ENCODE measurements at regions not wholly inside any gene's neighbourhood (a gene's known extent, or its start where the extent isn't known, plus 50 kb on each side); places are given as distances from the start of the nearest gene placed in this dataset.
"Not testable (repeated sequence)": the region's sequence is repeated elsewhere in the genome, so short reads cannot be mapped to it uniquely, and the experiment has no call there.

DNA sequence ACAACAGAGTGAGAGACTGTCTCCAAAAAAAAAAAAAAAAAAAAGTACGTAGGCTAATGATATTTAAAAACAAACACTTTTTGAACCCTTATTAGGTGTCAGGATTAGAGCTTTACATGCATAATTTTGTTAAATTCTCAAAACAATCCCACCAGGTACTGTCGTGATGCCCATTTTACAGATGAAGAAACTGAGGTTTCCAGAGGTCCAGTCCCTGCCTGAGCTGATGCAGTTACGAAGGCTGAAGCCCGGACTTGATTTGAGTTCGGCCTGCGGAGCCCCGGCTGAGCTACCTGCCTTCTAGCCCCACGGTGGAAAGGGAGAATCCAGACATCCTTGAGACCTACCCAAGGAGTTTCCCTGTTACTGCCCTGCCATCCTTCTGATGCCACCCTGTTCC is 137.5 kb upstream of the EEF2KMT start:
- DNase-seq (ENCODE audit: low read depth, low spot score): no peak
- no peak overlapping the region for H3K4me3 ChIP-seq (ENCODE audit: low read length)

DNA sequence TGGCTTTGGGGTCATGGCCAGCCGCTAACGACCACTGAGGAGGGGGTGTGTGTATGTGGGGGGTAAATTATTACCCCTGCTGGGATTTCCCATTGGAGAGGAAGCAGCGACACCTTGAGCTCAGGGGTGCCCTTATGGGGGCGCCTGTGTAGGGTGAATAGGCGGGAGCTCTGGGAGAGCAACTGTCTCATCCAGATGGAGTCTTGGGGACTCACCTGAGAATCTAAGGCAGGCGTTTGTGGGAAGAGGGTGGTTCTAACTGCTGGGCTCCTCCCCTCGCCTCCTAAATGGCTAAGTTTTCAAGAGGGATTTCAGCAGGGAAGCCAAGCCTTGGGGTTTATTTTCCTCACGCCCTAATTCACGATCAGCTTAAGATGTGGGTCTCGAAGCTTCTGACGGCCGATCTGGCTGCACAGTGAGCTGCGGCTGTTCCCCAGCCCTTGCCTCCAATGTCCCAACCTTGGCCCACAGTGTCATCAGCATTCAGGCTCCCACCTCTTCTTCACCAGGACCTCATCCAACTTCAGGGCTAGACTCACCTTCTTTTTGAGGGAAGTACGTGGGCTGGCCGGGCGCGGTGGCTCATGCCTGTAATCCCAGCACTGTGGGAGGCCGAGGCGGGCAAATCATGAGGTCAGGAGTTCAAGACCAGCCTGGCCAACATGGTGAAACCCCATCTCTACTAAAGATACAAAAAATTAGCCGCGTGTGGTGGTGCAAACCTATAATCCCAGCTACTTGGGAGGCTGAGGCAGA is 136.9 kb upstream of the EEF2KMT start:
- H3K4me3 ChIP-seq (ENCODE audit: low read length): no peak overlapping the region
- DNase-seq (ENCODE audit: low read depth, low spot score): no peak

DNA sequence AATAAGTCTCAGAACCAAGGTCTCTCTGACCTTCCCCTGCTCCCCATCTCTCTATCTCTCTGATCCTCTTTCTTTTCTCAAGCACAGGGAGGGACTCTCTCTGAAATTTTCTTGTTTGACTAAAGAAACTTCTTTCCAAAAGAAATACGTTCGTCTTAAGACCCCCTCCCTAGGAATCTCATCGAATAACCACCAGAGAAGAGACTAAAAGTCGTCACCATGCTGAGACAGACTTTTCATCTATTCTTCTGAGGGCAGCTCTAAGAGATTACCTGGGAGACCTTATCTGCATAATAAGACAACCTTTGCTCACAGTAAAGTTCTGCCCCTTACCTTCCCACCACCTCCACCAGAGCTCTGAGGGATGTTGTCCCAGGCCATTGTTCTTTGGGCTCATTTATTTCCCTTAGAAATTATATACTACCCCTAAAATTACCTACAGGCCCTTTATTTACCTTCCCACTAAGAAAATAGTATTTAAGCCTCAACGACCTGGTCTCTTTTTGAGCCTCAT is 133.7 kb upstream of the EEF2KMT start:
- DNase-seq (ENCODE audit: low read depth, low spot score): no peak

DNA sequence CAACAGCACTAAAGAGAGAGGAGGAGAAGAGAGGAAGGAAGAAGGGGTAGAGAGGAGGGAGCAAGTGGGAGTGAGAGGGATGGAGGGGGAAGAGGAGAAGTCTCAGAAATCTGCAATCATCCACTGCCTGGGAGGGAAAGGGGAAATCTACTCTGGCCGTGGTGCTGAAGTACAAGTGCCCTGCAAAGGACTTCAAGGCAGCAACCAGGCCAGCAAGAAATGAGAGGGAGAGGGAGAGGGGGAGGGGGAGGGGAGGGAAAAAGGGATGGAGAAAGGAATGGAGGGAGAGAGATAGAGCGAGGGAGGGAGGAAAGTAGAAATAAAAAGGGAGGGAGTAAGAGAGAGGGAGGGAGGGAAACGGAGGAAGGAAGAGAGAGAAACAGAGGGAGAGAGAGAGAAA is 130.8 kb upstream of the EEF2KMT start:
- DNase-seq (ENCODE audit: low read depth, low spot score): no peak
- H3K4me3 ChIP-seq (ENCODE audit: low read length): no peak overlapping the region

More for the DNA sequence above, 133.7 kb upstream of the EEF2KMT start:
- H3K4me3 ChIP-seq (ENCODE audit: low read length): no peak overlapping the region

DNA sequence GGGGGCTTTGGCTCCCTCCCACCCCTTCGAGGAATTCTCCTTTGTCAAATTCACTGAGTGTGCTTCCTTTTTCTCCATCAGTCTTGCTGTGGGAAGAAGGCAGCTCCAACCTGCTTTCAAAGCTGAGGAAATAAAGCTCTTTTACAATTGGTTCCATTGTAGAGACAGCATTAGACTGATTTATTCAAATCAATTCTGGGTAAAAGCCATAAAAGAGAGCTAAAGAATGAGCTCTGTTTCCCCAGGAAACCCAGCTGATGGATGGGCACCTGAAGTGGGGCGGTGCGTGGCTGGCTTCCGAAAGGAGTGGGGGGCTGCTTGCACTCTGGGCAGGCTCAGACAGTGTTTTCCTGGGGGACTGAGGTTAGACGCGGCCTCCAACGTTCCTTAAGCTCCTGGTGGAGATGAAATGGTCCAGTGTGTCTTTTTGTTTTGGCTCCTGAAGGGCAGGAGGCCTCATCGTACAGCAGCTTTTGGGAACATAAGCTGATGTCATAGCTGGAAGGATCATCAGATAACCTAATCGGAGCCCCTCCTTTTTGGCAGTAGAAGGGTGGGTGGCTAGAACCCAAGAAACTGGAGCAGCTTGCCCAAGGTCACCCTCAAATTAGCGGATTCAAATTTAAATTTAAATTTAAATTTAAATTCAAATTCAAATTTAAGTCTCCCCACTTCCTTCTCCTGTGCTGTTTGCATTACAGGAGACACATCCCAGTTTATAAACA is 128.5 kb upstream of the EEF2KMT start:
- no peak for DNase-seq (ENCODE audit: low read depth, low spot score)
- H3K4me3 ChIP-seq (ENCODE audit: low read length): no peak overlapping the region

DNA sequence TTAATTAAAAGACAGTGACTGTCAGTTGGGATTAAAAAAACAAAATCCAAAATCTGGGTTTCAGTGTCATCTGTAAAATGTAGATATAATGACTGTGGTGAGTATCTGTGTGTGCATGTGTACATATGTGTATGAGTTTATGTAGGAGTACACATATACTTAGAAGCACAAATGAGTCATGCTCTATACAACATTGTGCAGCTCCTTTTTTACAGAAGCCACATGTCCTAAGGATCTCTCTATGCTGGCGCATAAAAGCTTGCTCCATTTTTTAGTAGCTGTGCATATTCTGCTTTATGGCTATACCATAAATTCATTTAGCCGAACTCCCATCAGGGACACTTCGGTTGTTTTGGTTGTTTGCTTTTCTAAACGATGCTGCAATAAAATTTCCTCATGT is 125.2 kb upstream of the EEF2KMT start:
- DNase-seq (ENCODE audit: low read depth, low spot score): no peak
- no peak overlapping the region for H3K4me3 ChIP-seq (ENCODE audit: low read length)

DNA sequence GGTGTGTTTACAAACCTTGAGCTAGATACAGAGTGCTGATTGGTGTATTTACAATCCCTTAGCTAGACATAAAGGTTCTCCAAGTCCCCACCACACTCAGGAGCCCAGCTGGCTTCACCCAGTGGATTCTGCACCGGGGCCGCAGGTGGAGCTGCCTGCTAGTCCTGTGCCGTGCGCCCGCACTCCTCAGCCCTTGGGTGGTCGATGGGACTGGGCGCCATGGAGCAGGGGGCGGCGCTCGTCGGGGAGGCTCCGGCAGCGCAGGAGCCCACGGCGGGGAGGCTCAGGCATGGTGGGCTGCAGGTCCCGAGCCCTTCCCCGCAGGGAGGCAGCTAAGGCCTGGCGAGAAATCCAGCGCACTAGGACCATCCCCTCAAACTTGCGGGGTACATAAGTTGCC is 124.2 kb upstream of the EEF2KMT start:
- not testable (repeated sequence) for H3K4me3 ChIP-seq (ENCODE audit: low read length); DNase-seq (ENCODE audit: low read depth, low spot score)

DNA sequence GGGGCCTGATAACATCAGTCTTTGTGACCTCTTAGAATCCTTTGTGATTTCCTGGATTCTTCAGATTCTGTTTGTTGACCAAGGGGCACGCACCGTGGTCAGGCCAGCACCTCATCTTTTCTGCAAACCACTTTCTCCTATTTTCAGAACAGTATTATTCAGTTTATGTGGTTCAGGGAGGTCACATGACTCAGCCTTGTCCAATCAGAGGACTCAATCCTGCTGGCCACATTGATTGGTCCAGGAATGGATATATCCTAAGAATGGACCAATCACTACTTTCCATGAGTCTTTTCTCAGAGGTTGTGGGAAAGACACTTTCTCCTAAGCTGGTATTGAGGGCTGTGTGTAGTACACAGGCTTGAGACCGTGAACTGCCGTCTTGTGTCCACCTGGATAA is 123.1 kb upstream of the EEF2KMT start:
- DNase-seq (ENCODE audit: low read depth, low spot score): no peak

DNA sequence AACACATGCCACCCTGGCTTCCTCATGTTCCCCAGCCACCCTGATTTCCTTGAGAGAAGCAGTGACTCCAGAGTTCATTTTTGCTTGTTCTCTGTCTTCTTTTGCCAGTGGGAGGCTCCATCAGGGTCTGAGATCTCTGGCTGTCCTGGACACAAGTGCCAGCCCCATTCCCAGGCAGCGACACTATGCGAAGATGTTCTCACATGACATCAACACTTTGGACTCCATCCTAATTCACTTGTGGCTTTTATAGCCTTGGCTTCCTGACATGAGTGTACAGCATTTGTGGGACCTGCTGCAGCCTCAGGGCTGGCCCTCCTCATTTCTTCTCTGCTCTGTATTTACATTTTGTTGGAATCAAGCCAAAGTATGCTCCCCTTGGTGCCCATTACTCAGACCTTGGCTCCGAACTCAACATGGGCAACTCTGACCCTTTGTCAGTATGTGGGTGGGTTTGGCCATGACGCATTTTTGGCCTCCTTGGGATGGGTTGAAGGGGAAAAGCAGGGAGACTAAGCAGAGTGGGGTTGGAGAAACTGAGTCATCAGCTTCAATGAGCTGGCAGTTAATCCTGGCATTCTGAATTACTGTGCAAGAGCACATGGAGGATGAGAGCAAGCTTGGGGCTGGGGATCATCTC is 119.0 kb upstream of the EEF2KMT start:
- no peak overlapping the region for H3K4me3 ChIP-seq (ENCODE audit: low read length)
- DNase-seq (ENCODE audit: low read depth, low spot score): no peak

More for the DNA sequence above, 123.1 kb upstream of the EEF2KMT start:
- H3K4me3 ChIP-seq (ENCODE audit: low read length): no peak overlapping the region

DNA sequence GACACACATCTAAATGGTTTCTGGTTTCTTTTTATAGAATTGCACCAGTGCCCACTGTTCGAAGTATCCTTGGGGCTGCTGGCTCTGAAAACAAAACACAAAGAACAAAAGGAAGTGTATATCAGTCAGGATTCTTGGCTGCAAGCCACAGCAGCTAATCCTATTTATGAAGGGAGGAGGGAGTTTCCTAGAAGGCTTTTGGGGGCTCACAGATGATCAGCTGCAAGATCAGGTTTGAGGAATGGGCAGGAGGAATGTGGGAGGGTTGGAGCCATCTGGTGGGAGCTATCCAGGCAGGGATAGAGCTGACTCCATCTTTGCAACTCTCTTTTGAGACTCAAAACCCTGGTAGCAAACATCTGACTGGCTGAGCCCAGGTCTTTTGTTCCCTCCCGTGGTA is 118.3 kb upstream of the EEF2KMT start:
- no peak for DNase-seq (ENCODE audit: low read depth, low spot score)

DNA sequence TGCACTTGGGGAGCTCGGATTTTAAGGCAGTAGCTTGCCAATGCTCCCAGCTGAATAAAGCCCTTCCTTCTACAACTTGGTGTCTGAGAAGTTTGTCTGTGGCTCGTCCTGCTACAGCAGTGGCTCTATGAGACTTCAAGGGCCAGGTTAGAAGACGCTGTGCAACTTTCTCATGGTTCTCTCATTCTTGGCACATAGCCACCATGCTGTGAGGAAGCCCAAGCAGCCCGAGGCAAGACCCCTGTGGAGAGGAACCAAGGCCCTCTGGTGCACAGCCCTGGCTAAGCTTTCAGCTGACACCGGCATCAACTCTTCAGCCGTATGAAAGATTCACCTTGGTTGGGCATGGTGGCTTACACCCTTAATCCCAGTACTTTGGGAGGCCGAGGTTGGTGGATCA is 116.9 kb upstream of the EEF2KMT start:
- H3K4me3 ChIP-seq (ENCODE audit: low read length): no peak overlapping the region
- no peak for DNase-seq (ENCODE audit: low read depth, low spot score)

More for the DNA sequence above, 118.3 kb upstream of the EEF2KMT start:
- no peak overlapping the region for H3K4me3 ChIP-seq (ENCODE audit: low read length)

DNA sequence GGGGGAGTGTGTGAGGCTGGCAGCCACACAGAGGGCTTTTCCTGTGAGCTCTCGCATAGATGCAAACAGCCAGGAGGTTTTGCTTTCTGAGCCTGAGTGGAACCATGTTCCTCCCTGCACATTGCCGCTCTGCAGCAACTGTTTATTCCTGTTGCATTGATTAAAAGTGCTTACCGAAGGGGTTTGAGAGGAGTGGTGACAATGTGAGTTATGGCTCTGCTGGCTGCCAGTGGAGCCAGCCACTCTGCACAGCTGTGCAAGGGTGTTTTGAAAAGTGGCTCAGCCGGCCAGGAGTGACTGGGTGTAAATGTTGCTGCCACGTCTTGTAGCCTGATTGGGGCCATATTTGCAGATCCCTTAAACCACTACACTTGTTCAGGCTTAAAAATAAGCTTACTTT is 114.9 kb upstream of the EEF2KMT start:
- not testable (repeated sequence) for DNase-seq (ENCODE audit: low read depth, low spot score)

DNA sequence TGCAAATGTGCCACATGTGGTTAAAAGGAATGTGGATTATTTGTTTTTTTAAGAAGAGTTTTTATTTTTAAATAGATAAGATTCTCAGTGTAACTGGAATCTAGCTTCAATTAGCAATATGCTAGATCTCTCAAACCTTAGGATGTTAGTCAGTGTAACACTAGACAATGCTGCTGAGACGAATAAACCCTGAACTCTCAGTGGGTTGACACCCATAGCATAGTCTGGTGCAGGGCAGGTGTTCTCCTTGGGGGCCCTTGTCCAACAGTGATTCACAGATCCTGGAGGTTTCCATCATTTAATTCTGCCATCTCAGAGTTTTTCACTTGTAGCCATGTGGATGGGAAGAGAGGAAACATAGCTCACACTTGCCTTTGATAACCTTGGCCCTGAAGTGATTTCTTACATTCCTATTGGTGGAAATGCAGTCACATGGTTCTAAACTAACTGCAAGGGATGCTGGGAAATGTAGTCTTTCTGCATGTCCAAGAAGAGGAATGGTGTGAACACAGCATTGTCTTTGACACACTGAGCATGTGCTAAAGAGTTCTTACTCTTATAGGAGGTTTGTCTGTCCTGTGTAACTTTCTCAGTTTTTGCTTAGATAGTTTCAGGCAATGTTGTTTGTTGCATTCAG is 110.4 kb upstream of the EEF2KMT start:
- not testable (repeated sequence) for H3K4me3 ChIP-seq (ENCODE audit: low read length)
- DNase-seq (ENCODE audit: low read depth, low spot score): peak; percentile 60

More for the DNA sequence above, 114.9 kb upstream of the EEF2KMT start:
- not testable (repeated sequence) for H3K4me3 ChIP-seq (ENCODE audit: low read length)

DNA sequence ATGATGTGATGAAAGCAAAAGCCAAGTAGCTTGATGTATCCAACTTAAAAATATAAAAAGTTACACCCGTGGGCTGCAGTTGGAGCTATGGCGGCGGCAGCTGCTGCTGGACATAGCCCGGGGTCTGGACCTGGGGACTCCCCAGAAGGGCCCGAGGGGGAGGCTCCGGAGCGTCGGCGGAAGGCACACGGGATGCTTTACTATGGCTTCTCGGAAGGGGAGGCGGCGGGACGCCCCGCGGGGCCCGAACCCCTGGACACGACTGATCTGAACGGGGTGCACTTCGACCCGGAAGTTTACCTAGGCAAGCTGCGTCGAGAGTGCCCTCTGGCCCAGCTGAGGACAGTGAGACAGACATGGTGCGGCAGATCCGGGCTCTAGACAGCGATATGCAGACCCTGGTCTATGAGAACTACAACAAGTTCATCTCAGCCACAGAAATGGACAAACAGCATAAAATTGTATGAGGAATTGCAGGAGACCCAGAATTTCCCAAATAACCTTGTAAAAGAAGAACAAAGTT is 109.5 kb upstream of the EEF2KMT start:
- H3K4me3 ChIP-seq (ENCODE audit: low read length): no peak overlapping the region
- DNase-seq (ENCODE audit: low read depth, low spot score): no peak

DNA sequence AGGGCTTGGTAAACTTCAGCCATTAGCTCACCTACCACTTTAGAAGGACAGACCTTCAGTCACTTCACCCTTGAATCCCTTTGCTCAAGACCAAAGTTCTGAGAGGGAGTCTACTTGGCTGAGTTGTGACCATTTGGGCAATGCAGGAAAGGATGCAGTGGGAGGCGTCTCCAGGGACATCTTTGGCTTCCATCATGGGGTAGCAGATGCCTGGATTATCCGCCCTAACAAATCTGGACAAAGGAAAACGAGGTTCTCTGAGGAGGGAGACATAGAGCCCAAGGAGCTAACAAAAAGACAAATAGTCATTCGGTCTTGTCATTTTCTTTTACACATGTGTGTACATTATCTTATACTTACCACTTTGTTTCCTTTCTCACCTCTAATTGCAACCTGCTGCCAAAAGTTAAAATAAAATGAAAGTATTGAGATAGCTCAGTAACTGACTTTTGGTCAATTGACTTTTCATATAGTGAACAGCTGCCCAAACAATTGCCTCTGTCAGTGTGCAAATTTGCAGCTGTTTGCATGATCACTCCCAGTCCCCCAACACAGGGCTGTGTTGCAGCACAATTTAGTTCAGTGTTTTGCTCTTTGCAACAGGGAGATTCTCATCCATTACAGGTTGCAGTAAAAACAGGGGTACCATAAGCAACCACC is 108.9 kb upstream of the EEF2KMT start:
- DNase-seq (ENCODE audit: low read depth, low spot score): no peak

DNA sequence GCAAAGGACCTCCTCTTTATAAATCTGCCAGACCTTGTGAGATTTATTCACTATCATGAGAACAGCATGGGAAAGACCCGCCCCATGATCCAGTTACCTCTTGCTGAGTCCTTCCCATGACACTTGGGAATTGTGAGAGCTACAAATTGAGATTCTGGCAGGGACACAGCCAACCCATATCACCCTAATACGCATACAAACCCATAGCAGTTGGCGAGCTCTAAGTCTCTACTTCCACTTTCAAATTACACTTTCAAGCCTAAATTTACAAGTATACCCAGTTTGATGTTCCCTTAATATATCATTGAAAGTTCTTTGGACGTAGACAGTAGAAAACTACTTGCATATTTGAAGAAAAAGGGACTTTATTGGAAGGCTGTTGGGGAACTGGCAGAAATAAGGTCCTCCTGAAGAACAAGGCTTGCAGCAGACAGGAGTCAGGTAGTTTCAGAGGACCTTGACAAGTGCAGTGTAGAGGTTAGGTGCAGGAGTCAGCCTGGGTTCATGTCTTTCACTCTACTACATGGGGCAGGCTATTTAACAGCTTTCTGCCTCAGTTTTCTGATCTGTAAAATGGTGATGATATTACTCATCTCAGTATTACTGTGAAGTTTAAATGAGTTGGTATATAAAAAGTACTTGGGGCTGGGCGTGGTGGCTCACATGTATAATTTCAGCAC is 107.9 kb upstream of the EEF2KMT start:
- no peak for DNase-seq (ENCODE audit: low read depth, low spot score)
- no peak overlapping the region for H3K4me3 ChIP-seq (ENCODE audit: low read length)

More for the DNA sequence above, 108.9 kb upstream of the EEF2KMT start:
- no peak overlapping the region for H3K4me3 ChIP-seq (ENCODE audit: low read length)

DNA sequence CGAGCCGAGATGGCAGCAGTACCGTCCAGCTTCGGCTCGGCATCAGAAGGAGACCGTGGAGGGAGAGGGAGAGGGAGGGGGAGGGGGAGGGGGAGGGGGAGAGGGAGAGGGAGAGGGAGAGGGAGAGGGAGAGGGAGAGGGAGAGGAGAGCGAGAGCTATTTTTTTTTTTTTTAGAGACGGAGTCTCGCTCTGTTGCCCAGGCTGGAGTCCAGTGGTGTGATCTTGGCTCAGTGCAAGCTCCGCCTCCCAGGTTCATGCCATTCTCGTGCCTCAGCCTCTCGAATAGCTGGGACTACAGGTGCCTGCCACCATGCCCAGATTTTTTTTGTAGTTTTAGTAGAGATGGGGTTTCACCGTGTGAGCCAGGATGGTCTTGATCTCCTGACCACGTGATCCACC is 106.1 kb upstream of the EEF2KMT start:
- not testable (repeated sequence) for H3K4me3 ChIP-seq (ENCODE audit: low read length); DNase-seq (ENCODE audit: low read depth, low spot score)

DNA sequence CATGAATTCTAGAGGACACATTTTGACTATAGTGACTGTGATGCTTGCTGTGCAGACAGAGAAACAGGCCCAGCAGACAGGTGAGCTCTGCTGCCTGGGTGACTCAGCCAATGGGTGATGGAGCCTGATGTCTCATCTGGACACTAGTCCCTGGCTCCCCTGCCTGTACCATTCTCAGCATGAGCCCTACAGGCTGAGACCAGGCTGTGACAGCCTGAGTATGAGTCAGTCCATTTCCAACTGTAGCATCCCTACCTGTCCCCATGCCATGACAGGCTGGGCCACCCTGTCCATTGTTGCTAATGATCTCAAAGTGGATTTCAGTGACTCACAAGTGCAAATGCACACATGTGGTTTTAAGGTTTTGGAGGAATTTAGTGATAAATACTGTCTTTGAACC is 102.5 kb upstream of the EEF2KMT start:
- H3K4me3 ChIP-seq (ENCODE audit: low read length): no peak overlapping the region
- DNase-seq (ENCODE audit: low read depth, low spot score): no peak

Data from Jurkat, Clone E6-1 (cell line).